IPS DF 19.7 (cell line): ENCODE measurements at regions not wholly inside any gene's neighbourhood (a gene's known extent, or its start where the extent isn't known, plus 50 kb on each side); places are given as distances from the start of the nearest gene placed in this dataset.
A peak's percentile ranks its signal among the peaks of the same experiment; 100 is the strongest.
"Not testable (repeated sequence)": the region's sequence is repeated elsewhere in the genome, so short reads cannot be mapped to it uniquely, and the experiment has no call there.

Experiments
- DNase-seq: peaks from one replicate; pipeline ENCODE4 v3.0.0-alpha.2; 2013; ENCODE audit warnings: low read depth, low spot score

GRCh38 chr2:166831930-166832329 lies 56.4 kb upstream of the XIRP2 start:
- DNase-seq = no peak

DNA sequence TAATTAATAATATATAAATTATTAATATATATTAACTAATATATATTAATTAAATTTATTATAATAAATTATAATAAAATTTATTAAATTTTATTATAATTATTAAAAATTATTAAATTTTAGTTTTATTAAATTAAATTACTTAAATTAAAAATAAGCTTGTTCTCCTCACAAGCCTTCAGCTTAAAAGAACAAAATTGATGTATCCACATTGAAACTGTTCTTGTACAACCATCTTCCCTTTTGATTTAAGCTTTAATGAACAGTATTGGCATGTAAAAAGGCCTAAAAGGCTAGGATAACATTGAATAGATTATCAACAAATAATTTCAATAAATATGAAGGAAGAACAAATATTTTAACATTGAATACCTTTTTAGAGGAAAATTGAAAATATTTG lies 62.4 kb upstream of the XIRP2 start:
- DNase-seq = no peak

- no peak for DNase-seq
These were observed 73.9 kb upstream of the XIRP2 start for GRCh38 chr2:166814335-166814734.

- no peak for DNase-seq
These were observed 76.0 kb upstream of the XIRP2 start for GRCh38 chr2:166812166-166812891.

- DNase-seq = no peak
These were observed 82.5 kb upstream of the XIRP2 start for GRCh38 chr2:166805753-166806152.

- DNase-seq = no peak
These were observed 84.8 kb upstream of the XIRP2 start for GRCh38 chr2:166803373-166804000.

- DNase-seq = no peak
These were observed 85.8 kb upstream of the XIRP2 start for GRCh38 chr2:166802475-166802874.

DNA sequence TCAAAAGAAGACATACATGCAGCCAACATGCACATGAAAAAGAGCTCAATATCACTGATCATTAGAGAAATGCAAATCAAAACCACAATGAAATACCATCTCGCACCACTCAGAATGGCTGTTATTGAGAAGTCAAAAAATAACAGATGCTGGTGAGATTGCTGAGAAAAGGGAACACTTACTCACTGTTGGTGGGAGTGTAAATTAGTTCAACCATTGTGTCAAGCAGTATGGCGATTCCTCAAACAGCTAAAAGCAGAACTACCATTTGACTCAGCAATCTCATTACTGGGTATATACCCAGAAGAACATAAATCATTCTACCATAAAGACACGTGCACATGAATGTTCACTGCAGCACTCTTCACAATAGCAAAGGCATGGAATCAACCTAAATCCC lies 95.5 kb upstream of the XIRP2 start:
- no peak for DNase-seq

DNA sequence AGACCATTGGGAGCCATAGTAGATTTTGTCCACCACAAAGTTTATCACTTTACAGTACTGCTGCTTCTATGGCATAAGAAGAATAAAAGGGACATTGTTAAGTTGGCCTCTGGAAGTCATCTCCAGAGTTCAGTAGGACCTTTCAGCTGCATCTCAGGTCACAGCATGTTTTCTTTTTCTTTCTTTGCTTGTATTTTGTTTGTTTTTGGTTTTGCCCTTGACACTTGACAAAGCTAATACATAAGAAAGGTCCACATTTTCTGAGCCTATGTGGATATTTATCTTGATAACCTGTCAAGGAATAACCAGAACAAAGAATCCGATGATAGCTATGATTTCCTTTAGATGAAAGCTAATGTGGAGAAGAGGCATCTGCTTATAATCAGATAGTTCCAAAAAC lies 101.6 kb upstream of the XIRP2 start:
- DNase-seq = no peak

- no peak for DNase-seq
These were observed 103.9 kb upstream of the XIRP2 start for GRCh38 chr2:166784296-166784946.

DNA sequence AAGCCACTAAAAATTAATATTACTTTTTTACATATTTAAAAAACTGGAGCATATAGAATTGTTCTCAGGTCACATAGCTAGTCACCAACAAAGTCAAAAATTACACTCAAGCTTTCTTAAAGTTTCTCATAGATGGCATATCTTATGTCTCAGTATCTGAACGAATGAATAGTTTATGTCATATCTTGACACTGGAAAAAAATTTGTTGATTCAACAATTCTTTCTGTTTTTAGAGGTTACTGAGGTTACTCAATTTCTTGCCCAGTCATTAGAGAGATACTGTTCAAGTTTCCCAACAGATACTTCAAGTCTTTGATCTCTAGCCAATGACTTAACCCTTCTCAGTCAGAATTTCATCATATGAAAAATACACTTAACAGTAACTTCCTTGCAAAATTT lies 113.1 kb upstream of the XIRP2 start:
- no peak for DNase-seq

GRCh38 chr2:166773308-166773949 lies 114.9 kb upstream of the XIRP2 start:
- DNase-seq = no peak

GRCh38 chr2:166768393-166769123 lies 119.7 kb upstream of the XIRP2 start:
- no peak for DNase-seq

GRCh38 chr2:166766769-166767322 lies 121.4 kb upstream of the XIRP2 start:
- not testable (repeated sequence) for DNase-seq

DNA sequence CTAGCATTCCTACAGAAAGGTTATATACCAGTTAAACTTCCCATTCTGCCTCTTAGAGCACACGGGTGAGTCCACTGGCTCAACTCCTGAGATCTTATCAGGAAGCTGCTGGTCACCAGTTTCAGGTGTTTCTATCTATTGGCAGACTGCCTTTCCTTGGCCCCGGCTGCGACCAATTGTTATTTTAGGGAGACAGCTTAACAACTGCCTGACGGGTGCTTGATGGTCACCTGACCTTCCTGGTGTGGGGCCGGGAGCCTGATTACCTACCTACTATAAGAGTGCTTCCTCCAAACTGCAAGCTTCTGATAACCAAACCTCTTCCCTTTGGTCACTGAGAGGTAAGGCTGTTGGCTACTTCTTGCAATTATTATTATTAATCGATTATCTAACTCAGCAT lies 122.1 kb upstream of the XIRP2 start:
- no peak for DNase-seq

- peak; percentile 50 for DNase-seq
These were observed 123.1 kb upstream of the XIRP2 start for GRCh38 chr2:166765141-166765540.

DNA sequence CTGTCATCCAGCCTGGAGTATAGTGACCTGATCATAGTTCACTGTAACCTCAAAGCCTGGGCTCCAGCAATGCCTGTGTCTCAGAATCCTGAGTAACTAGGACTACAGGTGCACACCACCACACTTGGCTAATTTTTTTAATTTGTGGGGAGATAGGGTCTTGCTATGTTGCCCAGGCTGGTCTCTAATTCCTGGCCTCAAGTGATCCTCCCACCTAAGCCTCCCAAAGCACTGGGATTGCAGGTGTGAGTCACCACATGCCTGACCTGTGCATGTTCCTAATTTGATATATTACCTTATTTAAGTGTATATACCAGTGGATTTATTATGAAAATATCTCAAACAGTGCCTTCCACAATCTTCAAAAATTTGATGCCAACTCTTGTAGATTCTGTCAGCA lies 123.6 kb upstream of the XIRP2 start:
- no peak for DNase-seq

- DNase-seq = no peak
These were observed 124.1 kb upstream of the XIRP2 start for GRCh38 chr2:166764216-166764615.

- no peak for DNase-seq
These were observed 125.5 kb upstream of the XIRP2 start for GRCh38 chr2:166762746-166763145.

DNA sequence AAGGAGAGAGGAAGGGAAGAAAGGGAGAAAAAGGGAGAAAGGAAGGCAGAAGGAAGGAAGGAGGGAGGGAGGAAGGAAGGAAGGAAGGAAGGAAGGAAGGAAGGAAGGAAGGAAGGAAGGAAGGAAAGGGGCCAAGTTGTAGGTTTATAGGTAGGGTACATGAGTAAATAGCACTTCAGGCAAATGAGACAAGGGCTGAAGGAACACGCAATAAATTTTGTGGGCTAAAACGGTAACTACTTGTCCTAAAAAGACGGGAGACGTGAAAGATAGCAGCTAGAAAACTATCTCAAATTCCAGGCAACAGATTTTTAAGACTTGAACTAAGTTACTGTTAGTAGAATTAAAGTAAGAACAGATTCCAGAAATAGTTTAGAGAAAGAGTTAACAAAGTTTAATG lies 129.3 kb upstream of the XIRP2 start:
- DNase-seq = no peak

- DNase-seq = no peak
These were observed 137.7 kb upstream of the XIRP2 start for GRCh38 chr2:166750624-166751023.

GRCh38 chr2:166744117-166744516 lies 144.2 kb upstream of the XIRP2 start:
- not testable (repeated sequence) for DNase-seq
